Liver (tissue), 8 donors: ENCODE measurements at regions not wholly inside any gene's neighbourhood (a gene's known extent, or its start where the extent isn't known, plus 50 kb on each side); places are given as distances from the start of the nearest gene placed in this dataset.
"Not testable (repeated sequence)": the region's sequence is repeated elsewhere in the genome, so short reads cannot be mapped to it uniquely, and the experiment has no call there.

Experiments used
- DNase-seq: peaks from one replicate; pipeline ENCODE4 v3.0.0-alpha.2; 2017; ENCODE audit warnings: low spot score
- H3K27ac ChIP-seq, 2 donors: one replicate each; pipeline ENCODE4 v1.7.0; 2013; ENCODE audit warnings: inconsistent platforms in 2 of 2, low read length in 2 of 2, control low read depth in 1 of 2, low read depth in 1 of 2, mild to moderate bottlenecking in 1 of 2
- H3K27me3 ChIP-seq, 4 donors: one replicate each; pipeline versions ENCODE4 v1.6.1 to v1.7.0; 2013; ENCODE audit warnings: low read length in 3 of 4, inconsistent platforms in 1 of 4, mild to moderate bottlenecking in 1 of 4, moderate library complexity in 1 of 4; ENCODE audit not compliant: control insufficient read depth in 4 of 4, insufficient read depth in 4 of 4
- H3K36me3 ChIP-seq, 4 donors: one replicate each; pipeline versions ENCODE4 v1.6.1 to v1.7.0; 2013; ENCODE audit warnings: low read length in 3 of 4, mild to moderate bottlenecking in 3 of 4, low read depth in 1 of 4, moderate library complexity in 1 of 4; ENCODE audit not compliant: control insufficient read depth in 4 of 4, insufficient read depth in 3 of 4
- H3K4me1 ChIP-seq, 4 donors: one replicate each; pipeline versions ENCODE4 v1.6.1 to v1.7.0; 2013; ENCODE audit warnings: low read length in 3 of 4, mild to moderate bottlenecking in 3 of 4, moderate library complexity in 1 of 4; ENCODE audit not compliant: control insufficient read depth in 4 of 4, insufficient read depth in 4 of 4
- H3K4me3 ChIP-seq, 3 donors: one replicate each; pipeline versions ENCODE4 v1.6.1 to v1.7.0; 2013; ENCODE audit warnings: low read length in 3 of 3, control low read depth in 1 of 3, low read depth in 1 of 3, mild to moderate bottlenecking in 1 of 3
- H3K9ac ChIP-seq, 2 donors: one replicate each; pipeline ENCODE4 v1.7.0; 2013; ENCODE audit warnings: low read length in 2 of 2, mild to moderate bottlenecking in 2 of 2, moderate library complexity in 2 of 2, control low read depth in 1 of 2, low read depth in 1 of 2
- H3K9me3 ChIP-seq, 4 donors: one replicate each; pipeline versions ENCODE4 v1.6.1 to v1.7.0; 2013; ENCODE audit warnings: low read length in 3 of 4; ENCODE audit not compliant: control insufficient read depth in 4 of 4
- EGR1 ChIP-seq, 2 donors: IDR thresholded peaks; 2 replicates each; pipeline ENCODE4 v1.6.1; 2016 to 2018; ENCODE audit warnings: antibody characterized with exemption in 2 of 2, low read depth in 2 of 2
- FOXA1 ChIP-seq: IDR thresholded peaks from 2 replicates; pipeline ENCODE4 v1.6.1; 2016; ENCODE audit warnings: antibody characterized with exemption
- FOXA2 ChIP-seq: IDR thresholded peaks from 2 replicates; pipeline ENCODE4 v1.6.1; 2016; ENCODE audit warnings: antibody characterized with exemption
- HNF4A ChIP-seq, 2 donors: conservative IDR thresholded peaks; 2 replicates each; pipeline ENCODE4 v1.6.1; 2016; ENCODE audit warnings: antibody characterized with exemption in 2 of 2, mild to moderate bottlenecking in 2 of 2
- HNF4G ChIP-seq: IDR thresholded peaks from 2 replicates; pipeline ENCODE4 v1.6.1; 2016; ENCODE audit warnings: antibody characterized with exemption
- JUND ChIP-seq, 2 donors: IDR thresholded peaks; 2 replicates each; pipeline ENCODE4 v1.6.1; 2016; ENCODE audit warnings: antibody characterized with exemption in 2 of 2
- SP1 ChIP-seq: IDR thresholded peaks from 2 replicates; pipeline ENCODE4 v1.6.1; 2018; ENCODE audit warnings: antibody characterized with exemption, mild to moderate bottlenecking
- TAF1 ChIP-seq: conservative IDR thresholded peaks from 2 replicates; pipeline ENCODE4 v1.6.1; 2016; ENCODE audit warnings: antibody characterized with exemption, mild to moderate bottlenecking
- YY1 ChIP-seq: IDR thresholded peaks from 2 replicates; pipeline ENCODE4 v1.6.1; 2016; ENCODE audit warnings: antibody characterized with exemption, mild to moderate bottlenecking
- WGBS: extraction: QIAGEN DNeasy Blood & Tissue Kit; methylation state at CpG from one replicate; pipeline ENCODE4 v1.1.7; 2013; 5-methylcytosine and 5-hydroxymethylcytosine counted together
- TF ChIP-seq, protein P1 (sequence below): IDR thresholded peaks from 2 replicates; pipeline ENCODE4 v1.6.1; 2016; ENCODE audit warnings: antibody characterized with exemption, mild to moderate bottlenecking
- TF ChIP-seq, protein P2 (sequence below): IDR thresholded peaks from 2 replicates; pipeline ENCODE4 v1.6.1; 2016; ENCODE audit warnings: antibody characterized with exemption
- TF ChIP-seq, protein P3 (sequence below): IDR thresholded peaks from 2 replicates; pipeline ENCODE4 v1.6.1; 2016; ENCODE audit warnings: antibody characterized with exemption
- TF ChIP-seq, protein P4 (sequence below): fragments of 150-350 bp; IDR thresholded peaks from 2 replicates; pipeline ENCODE4 v1.5.1; 2017; ENCODE audit warnings: improper control_type of control experiment, low read depth, low read length; ENCODE audit not compliant: missing input control
- donor health status: healthy.
- donor health status: healthy.
- donor health status: healthy.
- donor health status: healthy.
- donor health status: healthy.

DNA sequence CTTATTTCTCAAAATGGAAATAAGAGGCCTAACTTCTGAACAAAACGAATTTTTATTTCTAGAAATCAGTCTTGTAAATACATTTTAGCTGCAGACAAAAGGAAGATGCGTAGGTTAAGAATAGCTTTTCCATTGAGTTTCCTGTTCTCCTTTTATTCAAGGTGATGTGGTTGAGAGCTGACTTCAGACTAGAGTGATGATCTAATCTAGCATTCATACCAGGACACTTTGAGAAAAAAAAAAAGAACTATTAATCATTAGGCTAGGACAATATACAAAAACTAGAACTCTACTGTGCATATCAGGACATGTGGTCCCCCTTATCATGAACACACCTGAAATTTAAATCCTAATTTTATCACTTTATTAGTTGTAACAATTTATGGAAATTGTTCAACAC, 884.5 kb upstream of the EPHA5 start:
- Histone ChIP-seq H3K4me1 (no peaks in the 10 kb centered on the region), H3K27me3 (no peaks in the 10 kb centered on the region), H3K4me3 (no peak overlapping the region), H3K27ac (no peak overlapping the region), H3K36me3 (no peaks in the 10 kb centered on the region), H3K9me3 (no peaks in the 10 kb centered on the region), H3K9ac (no peak overlapping the region)
- TF ChIP-seq FOXA2 (no peak), EGR1 (IDR thresholded peaks at IDR 0.05; ENCODE audit: low read depth in 2 of 2) (no peak), HNF4G (no peak), HNF4A (conservative IDR thresholded peaks at IDR 0.05) (no peak), FOXA1 (no peak), JUND (IDR thresholded peaks at IDR 0.05) (no peak), TAF1 (no peak), SP1 (no peak), YY1 (no peak)
- TF ChIP-seq, protein P1, sequence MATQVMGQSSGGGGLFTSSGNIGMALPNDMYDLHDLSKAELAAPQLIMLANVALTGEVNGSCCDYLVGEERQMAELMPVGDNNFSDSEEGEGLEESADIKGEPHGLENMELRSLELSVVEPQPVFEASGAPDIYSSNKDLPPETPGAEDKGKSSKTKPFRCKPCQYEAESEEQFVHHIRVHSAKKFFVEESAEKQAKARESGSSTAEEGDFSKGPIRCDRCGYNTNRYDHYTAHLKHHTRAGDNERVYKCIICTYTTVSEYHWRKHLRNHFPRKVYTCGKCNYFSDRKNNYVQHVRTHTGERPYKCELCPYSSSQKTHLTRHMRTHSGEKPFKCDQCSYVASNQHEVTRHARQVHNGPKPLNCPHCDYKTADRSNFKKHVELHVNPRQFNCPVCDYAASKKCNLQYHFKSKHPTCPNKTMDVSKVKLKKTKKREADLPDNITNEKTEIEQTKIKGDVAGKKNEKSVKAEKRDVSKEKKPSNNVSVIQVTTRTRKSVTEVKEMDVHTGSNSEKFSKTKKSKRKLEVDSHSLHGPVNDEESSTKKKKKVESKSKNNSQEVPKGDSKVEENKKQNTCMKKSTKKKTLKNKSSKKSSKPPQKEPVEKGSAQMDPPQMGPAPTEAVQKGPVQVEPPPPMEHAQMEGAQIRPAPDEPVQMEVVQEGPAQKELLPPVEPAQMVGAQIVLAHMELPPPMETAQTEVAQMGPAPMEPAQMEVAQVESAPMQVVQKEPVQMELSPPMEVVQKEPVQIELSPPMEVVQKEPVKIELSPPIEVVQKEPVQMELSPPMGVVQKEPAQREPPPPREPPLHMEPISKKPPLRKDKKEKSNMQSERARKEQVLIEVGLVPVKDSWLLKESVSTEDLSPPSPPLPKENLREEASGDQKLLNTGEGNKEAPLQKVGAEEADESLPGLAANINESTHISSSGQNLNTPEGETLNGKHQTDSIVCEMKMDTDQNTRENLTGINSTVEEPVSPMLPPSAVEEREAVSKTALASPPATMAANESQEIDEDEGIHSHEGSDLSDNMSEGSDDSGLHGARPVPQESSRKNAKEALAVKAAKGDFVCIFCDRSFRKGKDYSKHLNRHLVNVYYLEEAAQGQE, result no peak
- TF ChIP-seq, protein P2, sequence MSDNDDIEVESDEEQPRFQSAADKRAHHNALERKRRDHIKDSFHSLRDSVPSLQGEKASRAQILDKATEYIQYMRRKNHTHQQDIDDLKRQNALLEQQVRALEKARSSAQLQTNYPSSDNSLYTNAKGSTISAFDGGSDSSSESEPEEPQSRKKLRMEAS, result no peak
- TF ChIP-seq, protein P3, sequence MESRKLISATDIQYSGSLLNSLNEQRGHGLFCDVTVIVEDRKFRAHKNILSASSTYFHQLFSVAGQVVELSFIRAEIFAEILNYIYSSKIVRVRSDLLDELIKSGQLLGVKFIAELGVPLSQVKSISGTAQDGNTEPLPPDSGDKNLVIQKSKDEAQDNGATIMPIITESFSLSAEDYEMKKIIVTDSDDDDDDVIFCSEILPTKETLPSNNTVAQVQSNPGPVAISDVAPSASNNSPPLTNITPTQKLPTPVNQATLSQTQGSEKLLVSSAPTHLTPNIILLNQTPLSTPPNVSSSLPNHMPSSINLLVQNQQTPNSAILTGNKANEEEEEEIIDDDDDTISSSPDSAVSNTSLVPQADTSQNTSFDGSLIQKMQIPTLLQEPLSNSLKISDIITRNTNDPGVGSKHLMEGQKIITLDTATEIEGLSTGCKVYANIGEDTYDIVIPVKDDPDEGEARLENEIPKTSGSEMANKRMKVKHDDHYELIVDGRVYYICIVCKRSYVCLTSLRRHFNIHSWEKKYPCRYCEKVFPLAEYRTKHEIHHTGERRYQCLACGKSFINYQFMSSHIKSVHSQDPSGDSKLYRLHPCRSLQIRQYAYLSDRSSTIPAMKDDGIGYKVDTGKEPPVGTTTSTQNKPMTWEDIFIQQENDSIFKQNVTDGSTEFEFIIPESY, result no peak
- TF ChIP-seq, protein P4, sequence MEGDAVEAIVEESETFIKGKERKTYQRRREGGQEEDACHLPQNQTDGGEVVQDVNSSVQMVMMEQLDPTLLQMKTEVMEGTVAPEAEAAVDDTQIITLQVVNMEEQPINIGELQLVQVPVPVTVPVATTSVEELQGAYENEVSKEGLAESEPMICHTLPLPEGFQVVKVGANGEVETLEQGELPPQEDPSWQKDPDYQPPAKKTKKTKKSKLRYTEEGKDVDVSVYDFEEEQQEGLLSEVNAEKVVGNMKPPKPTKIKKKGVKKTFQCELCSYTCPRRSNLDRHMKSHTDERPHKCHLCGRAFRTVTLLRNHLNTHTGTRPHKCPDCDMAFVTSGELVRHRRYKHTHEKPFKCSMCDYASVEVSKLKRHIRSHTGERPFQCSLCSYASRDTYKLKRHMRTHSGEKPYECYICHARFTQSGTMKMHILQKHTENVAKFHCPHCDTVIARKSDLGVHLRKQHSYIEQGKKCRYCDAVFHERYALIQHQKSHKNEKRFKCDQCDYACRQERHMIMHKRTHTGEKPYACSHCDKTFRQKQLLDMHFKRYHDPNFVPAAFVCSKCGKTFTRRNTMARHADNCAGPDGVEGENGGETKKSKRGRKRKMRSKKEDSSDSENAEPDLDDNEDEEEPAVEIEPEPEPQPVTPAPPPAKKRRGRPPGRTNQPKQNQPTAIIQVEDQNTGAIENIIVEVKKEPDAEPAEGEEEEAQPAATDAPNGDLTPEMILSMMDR, result no peak
- DNase-seq, result no peak
- WGBS, result 55% methylated on average over 2 of the region's 2 CpGs

DNA sequence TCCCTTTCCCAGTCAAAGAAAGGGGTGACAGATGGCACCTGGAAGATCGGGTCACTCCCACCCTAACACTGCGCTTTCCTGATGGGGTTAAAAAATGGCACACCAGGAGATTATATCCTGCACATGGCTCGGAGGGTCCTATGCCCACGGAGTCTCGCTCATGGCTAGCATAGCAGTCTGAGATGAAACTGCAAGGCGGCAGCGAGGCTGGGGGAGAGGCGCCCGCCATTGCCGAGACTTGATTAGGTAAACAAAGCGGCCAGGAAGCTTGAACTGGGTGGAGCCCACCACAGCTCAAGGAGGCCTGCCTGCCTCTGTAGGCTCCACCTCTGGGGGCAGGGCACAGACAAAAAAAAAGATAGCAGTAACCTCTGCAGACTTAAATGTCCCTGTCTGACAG, 875.0 kb upstream of the EPHA5 start:
- not testable (repeated sequence) for H3K4me3 ChIP-seq, DNase-seq

More for the DNA sequence above, 875.0 kb upstream of the EPHA5 start:
- H3K27me3 ChIP-seq, H3K36me3 ChIP-seq, H3K9me3 ChIP-seq, H3K9ac ChIP-seq, H3K4me1 ChIP-seq, H3K27ac ChIP-seq: not testable (repeated sequence)
- 90% methylated on average over 11 of the region's 11 CpGs for WGBS
